GM23338 (cell line): ENCODE measurements at regions not wholly inside any gene's neighbourhood (a gene's known extent, or its start where the extent isn't known, plus 50 kb on each side); places are given as distances from the start of the nearest gene placed in this dataset.

Source experiments
- ATAC-seq: fragments of 200-7000 bp; cut with Tn5 transposase; 3 replicates; pipeline ENCODE4 v1.9.1; 2020
- DNase-seq: peaks from one replicate; pipeline ENCODE4 v3.0.0-alpha.2; 2015; ENCODE audit warnings: low spot score
- H2AFZ ChIP-seq: fragments of 200-600 bp; sonication (generic); 2 replicates; pipeline ENCODE4 v1.8.0; 2016; ENCODE audit warnings: antibody characterized with exemption, mild to moderate bottlenecking, moderate library complexity
- H3F3A ChIP-seq: fragments of 200-600 bp; sonication (generic); replicated peaks from 2 replicates; pipeline ENCODE4 v1.8.0; 2017; ENCODE audit warnings: antibody characterized with exemption, mixed run types, low read depth
- H3K27ac ChIP-seq: fragments of 200-600 bp; sonication (generic); 2 replicates; pipeline ENCODE4 v1.6.1; 2016; ENCODE audit warnings: low read depth
- H3K27me3 ChIP-seq: fragments of 200-600 bp; sonication (generic); 2 replicates; pipeline ENCODE4 v1.8.0; 2016; ENCODE audit warnings: mild to moderate bottlenecking, mixed run types, moderate library complexity; ENCODE audit not compliant: insufficient read depth
- H3K36me3 ChIP-seq: fragments of 200-600 bp; sonication (generic); 2 replicates; pipeline ENCODE4 v1.8.0; 2016; ENCODE audit warnings: mild to moderate bottlenecking; ENCODE audit not compliant: insufficient read depth
- H3K4me1 ChIP-seq: fragments of 200-600 bp; sonication (generic); 2 replicates; pipeline ENCODE4 v1.8.0; 2016; ENCODE audit warnings: mild to moderate bottlenecking, moderate library complexity; ENCODE audit not compliant: insufficient read depth
- H3K4me2 ChIP-seq: fragments of 200-600 bp; sonication (generic); 2 replicates; pipeline ENCODE4 v1.7.1; 2017; ENCODE audit warnings: mixed run types
- H3K4me3 ChIP-seq: fragments of 200-600 bp; sonication (generic); 2 replicates; pipeline ENCODE4 v1.6.1; 2016; ENCODE audit warnings: mixed run types
- H3K79me2 ChIP-seq: fragments of 200-600 bp; sonication (generic); replicated peaks from 2 replicates; pipeline ENCODE4 v1.8.0; 2017; ENCODE audit warnings: mild to moderate bottlenecking; ENCODE audit not compliant: insufficient read depth
- H3K9me2 ChIP-seq: fragments of 200-600 bp; sonication (generic); 2 replicates; pipeline ENCODE4 v1.8.0; 2017; ENCODE audit not compliant: insufficient read depth
- H4K20me1 ChIP-seq: fragments of 200-600 bp; sonication (generic); replicated peaks from 2 replicates; pipeline ENCODE4 v1.8.0; 2017; ENCODE audit warnings: mild to moderate bottlenecking; ENCODE audit not compliant: insufficient read depth
- H3K27ac Mint-ChIP-seq: 2 replicates; pipeline ENCODE4 v1.8.0; 2020; ENCODE audit warnings: inconsistent platforms, mild to moderate bottlenecking, moderate library complexity, mixed read lengths
- H3K27me3 Mint-ChIP-seq: 3 replicates; pipeline ENCODE4 v1.8.0; 2022; ENCODE audit warnings: low read depth, mild to moderate bottlenecking, moderate library complexity, mixed read lengths, inconsistent platforms; ENCODE audit not compliant: insufficient read depth, poor library complexity
- H3K36me3 Mint-ChIP-seq: 3 replicates; pipeline ENCODE4 v1.8.0; 2021; ENCODE audit warnings: low read depth, mild to moderate bottlenecking, inconsistent platforms, moderate library complexity, mixed read lengths
- H3K4me1 Mint-ChIP-seq: 3 replicates; pipeline ENCODE4 v1.8.0; 2020; ENCODE audit warnings: mild to moderate bottlenecking, inconsistent platforms, mixed read lengths
- H3K4me3 Mint-ChIP-seq: 3 replicates; pipeline ENCODE4 v1.8.0; 2021; ENCODE audit warnings: moderate library complexity, mild to moderate bottlenecking, inconsistent platforms, mixed read lengths
- H3K9me3 Mint-ChIP-seq: 3 replicates; pipeline ENCODE4 v1.8.0; 2020; ENCODE audit warnings: moderate library complexity, mild to moderate bottlenecking, inconsistent platforms, mixed read lengths
- CTCF ChIP-seq, 2 experiments: fragments of 200-600 bp in 1 of 2; sonication (generic) in 1 of 2; conservative IDR thresholded peaks; 2 replicates each; pipeline versions ENCODE4 v1.5.1 to v1.6.1; 2016 to 2017; ENCODE audit warnings: antibody characterized with exemption in 2 of 2, low read depth in 2 of 2, mild to moderate bottlenecking in 2 of 2, moderate library complexity in 1 of 2
- ETS1 ChIP-seq: IDR thresholded peaks from 2 replicates; pipeline ENCODE4 v1.6.1; 2016; ENCODE audit warnings: antibody characterized with exemption
- EZH2 ChIP-seq: fragments of 200-600 bp; sonication (generic); IDR thresholded peaks from one replicate; pipeline ENCODE4 v1.8.0; 2017; ENCODE audit warnings: antibody characterized with exemption, mild to moderate bottlenecking, low read depth; ENCODE audit not compliant: unreplicated experiment
- JUNB ChIP-seq: IDR thresholded peaks from one replicate; pipeline ENCODE4 v1.6.1; 2016; ENCODE audit warnings: antibody characterized with exemption; ENCODE audit not compliant: unreplicated experiment
- NANOG ChIP-seq: IDR thresholded peaks from 2 replicates; pipeline ENCODE4 v1.6.1; 2016; ENCODE audit warnings: antibody characterized with exemption, borderline replicate concordance
- REST ChIP-seq: IDR thresholded peaks from one replicate; pipeline ENCODE4 v1.6.1; 2018; ENCODE audit warnings: antibody characterized with exemption; ENCODE audit not compliant: unreplicated experiment
- ZNF114 ChIP-seq: fragments of 250-450 bp; sonication (Bioruptor Pico); IDR thresholded peaks from 2 replicates; pipeline ENCODE4 v1.5.0; 2020; ENCODE audit warnings: mild to moderate bottlenecking, moderate library complexity
- ZNF331 ChIP-seq: fragments of 250-450 bp; sonication (Bioruptor Pico); IDR thresholded peaks from 2 replicates; pipeline ENCODE4 v1.5.0; 2020; ENCODE audit warnings: low read depth, mild to moderate bottlenecking, moderate library complexity
- ZNF462 ChIP-seq: fragments of 250-450 bp; sonication (Bioruptor Pico); IDR thresholded peaks from 2 replicates; pipeline ENCODE4 v1.5.0; 2020; ENCODE audit warnings: mild to moderate bottlenecking, moderate library complexity

GRCh38 chr1:113245252-113245651 is 145.1 kb upstream of the MAGI3 start:
- Histone ChIP-seq H3F3A (no peaks in the 10 kb centered on the region), H3K4me2 (no peak overlapping the region), H3K9me2 (peaks cover 6% of the 10 kb centered on the region; the same call in 1 of the 2 replicates), H4K20me1 (no peaks in the 10 kb centered on the region), H3K79me2 (no peaks in the 10 kb centered on the region), H3K36me3 (no peaks in the 10 kb centered on the region; the same call in 1 of the 2 replicates), H3K4me3 (no peak overlapping the region), H3K27ac (no peak overlapping the region), H2AFZ (no peak overlapping the region), H3K27me3 (no peaks in the 10 kb centered on the region), H3K4me1 (no peaks in the 10 kb centered on the region)
- H3K4me1 Mint-ChIP-seq = peaks cover 9% of the 10 kb centered on the region; the same call in 2 of the 3 replicates
- no peaks in the 10 kb centered on the region for H3K27me3 Mint-ChIP-seq
- H3K36me3 Mint-ChIP-seq = no peaks in the 10 kb centered on the region
- no peak overlapping the region for H3K4me3 Mint-ChIP-seq
- H3K9me3 Mint-ChIP-seq = no peaks in the 10 kb centered on the region
- TF ChIP-seq JUNB = no peak
- no peak for TF ChIP-seq ZNF331
- TF ChIP-seq NANOG = no peak
- no peak overlapping the region for H3K27ac Mint-ChIP-seq
- ATAC-seq = no peak
- no peak for DNase-seq

GRCh38 chr1:113246929-113247328 is 143.4 kb upstream of the MAGI3 start:
- no peak for TF ChIP-seq EZH2
- no peak for TF ChIP-seq ZNF331
- TF ChIP-seq ETS1 = no peak
- no peak for TF ChIP-seq JUNB
- TF ChIP-seq ZNF114 (CRISPR knock-in tag) = no peak
- no peak for TF ChIP-seq CTCF (conservative IDR thresholded peaks at IDR 0.05; ENCODE audit: low read depth in 2 of 2)
- TF ChIP-seq ZNF462 (CRISPR knock-in tag) = no peak
- no peak for TF ChIP-seq NANOG
- TF ChIP-seq REST = no peak
- Histone ChIP-seq H3K36me3 (no peaks in the 10 kb centered on the region; the same call in 1 of the 2 replicates), H3K9me2 (peaks cover 6% of the 10 kb centered on the region; the same call in 1 of the 2 replicates), H3F3A (no peaks in the 10 kb centered on the region), H3K79me2 (no peaks in the 10 kb centered on the region), H3K27ac (no peak overlapping the region), H2AFZ (no peak overlapping the region), H3K4me2 (no peak overlapping the region), H3K27me3 (no peaks in the 10 kb centered on the region), H3K4me1 (0 out of 2 replicates have a peak, but pooled peaks cover under 1% of the 10 kb centered on the region), H3K4me3 (no peak overlapping the region), H4K20me1 (no peaks in the 10 kb centered on the region)
- Mint-ChIP-seq H3K4me3 (no peak overlapping the region), H3K9me3 (no peaks in the 10 kb centered on the region), H3K36me3 (no peaks in the 10 kb centered on the region), H3K27me3 (no peaks in the 10 kb centered on the region), H3K4me1 (peaks cover 9% of the 10 kb centered on the region; the same call in 2 of the 3 replicates), H3K27ac (no peak overlapping the region)
- no peak for DNase-seq
- no peak for ATAC-seq
